Mucosa of rectum (tissue), 2 donors: ENCODE measurements at regions not wholly inside any gene's neighbourhood (a gene's known extent, or its start where the extent isn't known, plus 50 kb on each side); places are given as distances from the start of the nearest gene placed in this dataset.

Source experiments
- H3K27ac ChIP-seq, 2 donors: one replicate each; pipeline ENCODE4 v1.7.0; 2013; ENCODE audit warnings: inconsistent platforms in 2 of 2, low read depth in 2 of 2, low read length in 2 of 2
- H3K27me3 ChIP-seq, 2 donors: one replicate each; pipeline ENCODE4 v1.7.0; 2013; ENCODE audit warnings: low read length in 2 of 2; ENCODE audit not compliant: control insufficient read depth in 2 of 2, insufficient read depth in 2 of 2
- H3K36me3 ChIP-seq, 2 donors: one replicate each; pipeline ENCODE4 v1.7.0; 2013; ENCODE audit warnings: low read length in 2 of 2; ENCODE audit not compliant: control insufficient read depth in 2 of 2, insufficient read depth in 2 of 2
- H3K4me1 ChIP-seq, 2 donors: one replicate each; pipeline ENCODE4 v1.7.0; 2013; ENCODE audit warnings: low read length in 2 of 2, mild to moderate bottlenecking in 1 of 2; ENCODE audit not compliant: control insufficient read depth in 2 of 2, insufficient read depth in 2 of 2
- H3K4me3 ChIP-seq, 2 donors: one replicate each; pipeline ENCODE4 v1.7.0; 2013; ENCODE audit warnings: low read length in 2 of 2
- H3K9ac ChIP-seq, 2 donors: one replicate each; pipeline ENCODE4 v1.7.0; 2013; ENCODE audit warnings: low read length in 2 of 2, low read depth in 1 of 2, mild to moderate bottlenecking in 1 of 2
- H3K9me3 ChIP-seq, 2 donors: one replicate each; pipeline ENCODE4 v1.7.0; 2013; ENCODE audit warnings: low read length in 2 of 2; ENCODE audit not compliant: control insufficient read depth in 2 of 2
- donor health status: healthy.
- donor health status: Normal muscosa, but diverticular disease.

DNA sequence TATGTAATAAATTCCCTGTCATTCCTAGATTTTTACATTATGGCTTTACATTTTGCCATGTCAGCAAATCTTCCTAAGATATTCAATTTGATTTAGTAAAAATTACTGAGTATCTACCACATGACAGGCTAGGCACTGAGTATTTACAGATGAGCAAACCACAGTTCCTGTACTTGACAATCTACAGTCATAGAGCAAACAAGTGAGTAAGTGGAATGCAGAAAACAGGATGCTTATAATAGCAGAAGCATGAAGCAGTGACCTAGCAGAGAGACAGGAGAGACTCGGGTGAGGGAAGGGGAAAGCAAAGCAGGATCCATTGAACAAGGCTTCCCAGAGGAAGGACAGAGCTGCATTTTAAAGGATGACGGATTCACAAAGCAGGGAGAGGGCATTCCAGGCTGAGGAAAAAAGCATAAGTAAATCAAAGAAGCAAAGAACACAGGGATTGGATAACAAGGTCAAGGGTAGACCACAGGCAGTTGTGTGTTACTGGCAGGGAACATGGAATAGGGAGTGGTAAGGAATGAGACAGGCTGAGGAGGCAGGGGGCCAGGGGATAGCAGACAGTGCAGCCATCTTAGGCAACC lies 124.7 kb upstream of the C1QTNF7 start:
- H3K4me1 ChIP-seq = no peaks in the 10 kb centered on the region
- H3K36me3 ChIP-seq = no peaks in the 10 kb centered on the region
- H3K27me3 ChIP-seq = no peaks in the 10 kb centered on the region
- no peaks in the 10 kb centered on the region for H3K9me3 ChIP-seq
- no peak overlapping the region for H3K4me3 ChIP-seq
- H3K27ac ChIP-seq = no peak overlapping the region
- H3K9ac ChIP-seq = no peak overlapping the region

DNA sequence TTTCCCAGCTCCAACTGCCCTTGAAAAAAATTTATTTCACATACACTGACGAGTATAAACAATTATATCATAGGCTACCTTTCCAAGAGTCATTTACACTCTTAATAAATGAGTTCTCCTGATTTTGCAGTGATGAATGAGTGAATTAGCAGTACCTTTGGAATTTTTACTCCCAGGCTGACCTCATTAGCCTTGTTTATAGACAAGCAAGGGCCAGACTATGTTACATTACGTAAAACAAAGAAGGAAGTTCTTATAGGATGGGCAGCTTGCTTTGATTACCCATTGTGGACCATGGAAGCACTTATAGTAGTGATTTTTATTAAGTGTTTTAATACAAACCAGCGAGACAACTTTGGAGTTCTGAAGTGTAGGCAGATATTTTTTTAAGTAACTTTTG lies 112.9 kb upstream of the C1QTNF7 start:
- H3K4me1 ChIP-seq = no peaks in the 10 kb centered on the region
- H3K9ac ChIP-seq = no peak overlapping the region
- no peaks in the 10 kb centered on the region for H3K36me3 ChIP-seq
- H3K27me3 ChIP-seq = no peaks in the 10 kb centered on the region
- H3K27ac ChIP-seq = no peak overlapping the region
- no peak overlapping the region for H3K4me3 ChIP-seq
- no peaks in the 10 kb centered on the region for H3K9me3 ChIP-seq

DNA sequence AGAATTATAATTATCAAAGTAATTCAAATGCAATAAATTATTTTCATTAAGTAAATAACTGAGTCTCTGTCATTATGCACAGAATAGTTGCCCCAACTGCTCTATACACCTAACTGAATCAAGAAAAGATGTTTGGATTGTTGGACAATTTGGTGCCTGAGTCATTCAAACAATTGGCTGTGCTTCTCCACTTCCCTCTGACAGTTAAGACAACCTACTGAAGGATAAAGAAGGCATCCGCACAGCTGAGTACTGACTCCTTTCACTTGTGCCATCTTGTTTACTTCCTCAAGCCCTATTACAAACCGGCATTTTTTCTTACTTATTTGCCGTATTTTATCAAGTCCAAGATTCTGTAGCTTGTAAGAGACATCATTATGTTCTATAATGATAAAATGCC lies 110.6 kb upstream of the C1QTNF7 start:
- Histone ChIP-seq H3K9me3 (no peaks in the 10 kb centered on the region), H3K4me1 (no peaks in the 10 kb centered on the region), H3K4me3 (no peak overlapping the region), H3K9ac (no peak overlapping the region), H3K27me3 (no peaks in the 10 kb centered on the region), H3K27ac (no peak overlapping the region), H3K36me3 (no peaks in the 10 kb centered on the region)

DNA sequence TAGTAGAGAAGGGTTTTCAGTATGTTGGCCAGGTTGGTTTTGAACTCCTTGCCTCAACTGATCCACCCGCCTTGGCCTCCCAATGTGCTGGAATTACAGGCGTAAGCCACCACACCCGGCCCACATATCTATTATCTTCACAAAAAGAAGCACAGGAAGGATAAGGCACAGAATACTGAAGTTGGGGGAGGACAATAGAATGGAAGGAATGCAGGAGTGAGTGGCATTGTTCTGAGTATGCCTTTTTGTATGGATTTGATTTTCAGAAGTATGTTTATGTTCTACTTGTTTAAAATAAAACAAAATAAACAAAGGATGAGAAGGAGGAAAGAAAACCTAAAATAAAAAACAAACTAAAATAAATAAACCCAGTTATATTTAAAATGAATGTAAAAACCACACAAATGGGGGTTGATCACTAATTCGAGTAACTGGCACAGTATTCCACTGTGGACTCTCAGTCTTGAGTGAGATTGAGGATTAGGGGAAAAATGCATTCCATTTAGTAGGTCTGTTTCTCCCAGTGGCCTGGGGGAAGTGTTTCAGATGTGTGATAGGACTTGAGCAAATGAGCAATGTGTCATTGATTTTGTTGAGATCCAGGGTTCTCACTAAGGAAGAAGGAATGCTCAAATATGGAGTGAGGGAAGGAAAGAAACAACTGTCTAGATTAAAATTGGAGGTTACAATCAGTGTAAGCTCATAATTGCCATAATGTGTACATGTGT lies 109.0 kb upstream of the C1QTNF7 start:
- Histone ChIP-seq H3K4me1 (no peaks in the 10 kb centered on the region), H3K9me3 (no peaks in the 10 kb centered on the region), H3K36me3 (no peaks in the 10 kb centered on the region), H3K27ac (no peak overlapping the region), H3K9ac (no peak overlapping the region), H3K4me3 (no peak overlapping the region), H3K27me3 (no peaks in the 10 kb centered on the region)

DNA sequence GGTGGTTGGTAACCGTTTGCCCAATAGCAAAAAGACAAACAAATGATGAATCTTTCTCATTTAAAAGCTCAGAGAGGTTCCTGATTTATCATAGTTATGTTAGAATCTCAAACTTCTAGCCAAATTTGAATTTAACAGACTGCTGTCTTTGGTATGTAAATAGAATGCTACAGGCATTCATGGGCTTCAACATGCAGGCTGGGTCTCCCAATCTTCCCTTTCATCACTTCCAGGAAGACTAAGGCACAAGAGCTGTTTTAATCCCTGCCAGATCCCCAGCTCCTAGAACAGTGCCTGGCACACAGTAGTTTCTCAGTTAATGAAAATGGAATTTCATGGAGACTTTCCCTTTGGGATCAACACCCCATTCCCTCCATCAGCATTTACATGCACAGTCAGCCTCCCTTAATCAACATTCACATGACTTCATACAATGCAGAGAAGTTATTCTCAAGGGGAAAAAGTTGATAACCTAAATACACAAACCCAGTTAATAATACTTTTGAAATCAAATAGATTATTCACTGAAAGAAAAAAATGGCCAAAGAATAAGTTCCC lies 107.6 kb upstream of the C1QTNF7 start:
- H3K9ac ChIP-seq = no peak overlapping the region
- H3K9me3 ChIP-seq = no peaks in the 10 kb centered on the region
- H3K36me3 ChIP-seq = no peaks in the 10 kb centered on the region
- no peak overlapping the region for H3K27ac ChIP-seq
- H3K4me3 ChIP-seq = no peak overlapping the region
- no peaks in the 10 kb centered on the region for H3K4me1 ChIP-seq
- H3K27me3 ChIP-seq = no peaks in the 10 kb centered on the region

DNA sequence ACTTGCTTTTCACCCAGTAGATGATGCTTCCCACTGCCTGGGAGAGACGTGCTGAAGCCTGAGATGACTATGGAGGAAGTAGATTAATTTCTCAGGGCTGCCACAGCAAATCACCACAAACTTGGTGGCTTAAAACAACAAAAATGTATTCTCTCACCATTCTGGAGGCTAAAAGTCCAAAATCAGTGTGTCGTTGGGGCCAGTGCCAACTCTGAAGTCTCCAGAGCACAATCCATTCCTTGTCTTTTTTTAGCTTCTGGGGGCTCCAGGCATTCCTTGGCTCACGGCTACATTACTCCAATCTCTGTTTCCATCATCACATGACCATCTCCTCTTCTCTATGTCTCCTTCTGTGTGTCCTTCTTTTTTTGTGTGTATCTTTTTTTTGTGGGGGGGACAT lies 105.8 kb upstream of the C1QTNF7 start:
- H3K9ac ChIP-seq = no peak overlapping the region

DNA sequence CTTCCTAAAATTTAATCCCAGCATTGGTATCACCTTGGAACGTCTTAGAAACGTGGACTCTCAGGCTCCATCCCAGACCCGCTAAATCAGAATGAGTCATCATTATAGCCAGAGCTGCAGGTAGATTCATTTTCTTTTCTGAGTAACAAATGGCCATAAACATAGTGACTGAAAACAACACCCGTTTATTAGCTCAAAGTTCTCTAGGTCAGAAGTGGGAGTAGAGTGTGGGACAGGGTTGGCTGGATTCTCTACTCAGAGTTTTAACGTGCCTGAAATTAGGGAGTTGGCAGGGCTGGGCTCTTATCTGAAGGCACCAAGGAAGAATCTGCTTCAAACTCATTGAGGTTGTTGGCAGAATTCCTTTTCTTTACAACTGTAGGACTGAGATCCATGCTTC lies 101.8 kb upstream of the C1QTNF7 start:
- H3K27me3 ChIP-seq = no peaks in the 10 kb centered on the region
- H3K36me3 ChIP-seq = no peaks in the 10 kb centered on the region
- H3K9me3 ChIP-seq = no peaks in the 10 kb centered on the region
- peaks cover 0 to 2% of the 10 kb centered on the region in 2 donors for H3K4me1 ChIP-seq
- no peak overlapping the region for H3K27ac ChIP-seq
- H3K9ac ChIP-seq = no peak overlapping the region
- H3K4me3 ChIP-seq = no peak overlapping the region

More for the DNA sequence above, 105.8 kb upstream of the C1QTNF7 start:
- no peaks in the 10 kb centered on the region for H3K9me3 ChIP-seq
- no peaks in the 10 kb centered on the region for H3K27me3 ChIP-seq
- H3K4me1 ChIP-seq = peaks cover 0 to 2% of the 10 kb centered on the region in 2 donors
- H3K27ac ChIP-seq = no peak overlapping the region
- H3K36me3 ChIP-seq = no peaks in the 10 kb centered on the region
- H3K4me3 ChIP-seq = no peak overlapping the region

DNA sequence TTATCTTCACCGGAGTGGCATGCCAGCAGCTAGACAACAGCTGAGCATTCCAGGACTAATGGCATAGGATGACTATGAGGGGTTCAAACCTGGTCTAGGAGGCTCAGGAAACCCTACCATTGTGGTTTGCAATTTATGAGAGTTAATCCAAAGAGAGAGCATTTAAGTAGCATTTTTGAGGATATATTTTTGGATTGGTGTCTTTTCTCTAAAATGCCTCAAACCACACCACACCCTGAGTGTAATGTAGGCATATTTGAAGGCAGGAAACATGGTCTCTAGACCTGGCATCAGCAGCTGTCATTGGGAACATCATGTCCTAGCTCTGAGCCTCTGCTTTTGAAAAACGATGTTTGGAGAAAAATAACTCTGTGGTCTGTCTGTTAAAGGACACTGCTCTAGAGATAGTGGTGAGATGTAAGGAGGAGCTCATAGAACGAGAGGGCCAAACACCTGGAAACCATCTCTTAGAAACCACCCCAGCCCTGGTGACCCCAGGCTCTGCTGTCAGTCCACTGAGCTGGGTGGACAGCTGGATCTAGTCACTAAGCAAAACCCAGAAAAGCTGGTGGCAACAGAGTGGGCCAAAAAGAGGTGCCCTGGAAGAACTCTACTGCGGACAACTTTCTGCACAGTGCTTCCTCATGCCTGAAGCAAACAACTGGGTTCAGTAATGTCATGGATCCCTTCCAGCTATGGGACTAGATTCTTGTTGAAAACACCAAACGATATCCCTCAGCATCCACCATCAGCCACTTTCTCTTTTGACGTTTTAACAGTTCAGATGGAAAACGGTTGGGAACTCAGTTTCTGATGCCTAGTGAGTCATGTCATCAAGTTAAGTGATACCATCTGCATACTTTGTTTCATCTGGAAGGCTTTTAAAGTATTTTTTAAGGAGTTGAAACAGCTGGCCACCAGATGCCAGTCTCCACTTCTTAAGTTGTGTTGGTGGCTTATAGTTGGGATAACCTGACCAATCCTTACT lies 100.2 kb upstream of the C1QTNF7 start:
- Histone ChIP-seq H3K9me3 (no peaks in the 10 kb centered on the region), H3K27ac (no peak overlapping the region), H3K36me3 (no peaks in the 10 kb centered on the region), H3K27me3 (no peaks in the 10 kb centered on the region), H3K4me3 (no peak overlapping the region), H3K9ac (no peak overlapping the region), H3K4me1 (peaks cover 0 to 2% of the 10 kb centered on the region in 2 donors)

DNA sequence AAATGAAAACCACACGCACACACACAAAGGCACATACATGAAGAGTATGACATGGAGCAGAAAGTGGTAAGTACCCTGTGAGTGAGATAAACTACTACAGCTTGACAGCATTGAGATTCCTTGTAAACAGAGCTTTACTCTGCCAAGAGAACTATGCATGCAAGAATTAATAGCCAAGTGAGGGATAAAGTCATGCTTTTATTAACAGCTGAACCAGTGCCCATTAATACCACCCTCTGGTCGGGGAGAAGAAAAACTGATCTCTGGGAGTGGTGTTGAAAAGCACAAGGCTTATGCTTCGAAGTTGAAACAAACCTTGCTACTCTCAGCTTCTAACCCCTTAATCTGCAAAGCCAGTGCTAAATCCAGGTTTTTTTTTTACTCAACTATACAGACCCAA lies 95.9 kb upstream of the C1QTNF7 start:
- no peaks in the 10 kb centered on the region for H3K27me3 ChIP-seq
- H3K4me1 ChIP-seq = no peaks in the 10 kb centered on the region

DNA sequence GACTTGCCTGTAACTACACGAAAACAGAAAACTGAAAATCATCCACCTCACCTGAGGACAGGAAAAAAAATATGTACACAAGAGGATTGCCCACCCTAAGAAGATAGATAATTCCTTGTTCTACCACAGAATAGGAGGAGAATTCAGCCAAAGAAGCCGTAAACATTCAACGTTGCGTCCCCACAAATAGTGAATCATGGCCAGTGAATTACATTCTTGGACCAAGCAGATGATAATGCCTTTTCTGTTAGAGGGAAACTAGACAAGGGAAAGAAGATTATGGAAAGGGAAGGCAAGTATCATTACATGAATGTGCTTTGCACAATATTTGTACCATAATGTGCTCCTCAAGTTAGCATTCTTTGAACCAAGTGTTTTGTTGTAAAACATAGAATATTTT lies 95.5 kb upstream of the C1QTNF7 start:
- Histone ChIP-seq H3K9me3 (no peaks in the 10 kb centered on the region), H3K36me3 (no peaks in the 10 kb centered on the region), H3K27ac (no peak overlapping the region), H3K4me3 (no peak overlapping the region), H3K27me3 (no peaks in the 10 kb centered on the region), H3K4me1 (no peaks in the 10 kb centered on the region), H3K9ac (no peak overlapping the region)

More for the DNA sequence above, 95.9 kb upstream of the C1QTNF7 start:
- Histone ChIP-seq H3K36me3 (no peaks in the 10 kb centered on the region), H3K4me3 (no peak overlapping the region), H3K9ac (no peak overlapping the region), H3K27ac (no peak overlapping the region), H3K9me3 (no peaks in the 10 kb centered on the region)
